HepG2 (cell line): ENCODE measurements at regions not wholly inside any gene's neighbourhood (a gene's known extent, or its start where the extent isn't known, plus 50 kb on each side); places are given as distances from the start of the nearest gene placed in this dataset.

Source experiments
- ATAC-seq: fragments of 200-7000 bp; cut with Tn5 transposase; 3 replicates; pipeline ENCODE4 v1.9.1; 2020; ENCODE audit warnings: mild to moderate bottlenecking, moderate library complexity
- BruUV-seq: library from RNA; stranded (reverse); fragments of 400-500 nt; replicated peaks from 2 replicates; lab custom pipeline; 2021; lab: Mats Ljungman, UMichigan
- CTCF ChIA-PET: fragments of 300-600 bp; formaldehyde crosslinking; extraction: SDS; loops from one replicate; lab custom pipeline; 2021; ENCODE audit warnings: low total read pairs, inconsistent platforms, low intra/inter-chr PET ratio; lab: Yijun Ruan, JAX
- POLR2A ChIA-PET: fragments of 350-600 bp; sonication (Branson Sonifier 250); formaldehyde crosslinking; loops from one replicate; lab custom pipeline; 2020; ENCODE audit warnings: antibody characterized with exemption, inconsistent platforms; lab: Yijun Ruan, JAX
- DNase-seq: peaks from one replicate; pipeline ENCODE4 v3.0.0-alpha.2; 2015; ENCODE audit warnings: low spot score
- FAIRE-seq: peaks from 3 replicates; lab custom pipeline; 2011; peaks lifted over from hg19 to GRCh38; lab: Jason Lieb, UNC
- H2AFZ ChIP-seq: one replicate; pipeline ENCODE4 v1.6.1; 2011; ENCODE audit warnings: low read length, inconsistent platforms
- H3K27ac ChIP-seq: fragments of 300-600 bp; 3 replicates; pipeline ENCODE4 v1.8.0; 2011; ENCODE audit warnings: mixed run types, mild to moderate bottlenecking, mixed read lengths, low read length, inconsistent platforms; ENCODE audit not compliant: insufficient read depth; ENCODE audit errors: extremely low read length
- H3K27me3 ChIP-seq, 2 experiments: fragments of 200-600 bp in 1 of 2; 2 replicates in 1 of 2; 3 replicates in 1 of 2; pipeline versions ENCODE4 v1.6.0 to v1.8.0; 2011; ENCODE audit warnings: low read length in 2 of 2, mild to moderate bottlenecking in 2 of 2, moderate library complexity in 2 of 2, inconsistent platforms in 1 of 2; ENCODE audit not compliant: insufficient read depth in 2 of 2, control insufficient read depth in 1 of 2
- H3K36me3 ChIP-seq, 2 experiments: fragments of 200-600 bp in 1 of 2; replicated peaks in 1 of 2; 2 replicates in 1 of 2; 3 replicates in 1 of 2; pipeline versions ENCODE4 v1.5.1 to v1.8.0; 2011; ENCODE audit warnings: low read length in 2 of 2, inconsistent platforms in 1 of 2; ENCODE audit not compliant: insufficient read depth in 2 of 2, control insufficient read depth in 1 of 2
- H3K4me1 ChIP-seq: 2 replicates; pipeline ENCODE4 v1.5.1; 2012; ENCODE audit warnings: low read length, inconsistent platforms; ENCODE audit not compliant: insufficient read depth
- H3K4me2 ChIP-seq: 2 replicates; pipeline ENCODE4 v1.6.0; 2011; ENCODE audit warnings: low read depth, low read length, inconsistent platforms
- H3K4me3 ChIP-seq, 3 experiments: fragments of 200-600 bp in 1 of 3; sonication (generic), shearing (Covaris generic) in 1 of 3; replicated peaks in 1 of 3; 2 replicates each; pipeline ENCODE4 v1.5.1; 2011 to 2016; ENCODE audit warnings: low read length in 3 of 3, inconsistent platforms in 2 of 3, low read depth in 2 of 3, mild to moderate bottlenecking in 2 of 3, control low read depth in 1 of 3, mixed read lengths in 1 of 3; ENCODE audit not compliant: insufficient read depth in 1 of 3
- H3K79me2 ChIP-seq: one replicate; pipeline ENCODE4 v1.6.1; 2011; ENCODE audit warnings: low read length, inconsistent platforms; ENCODE audit not compliant: insufficient read depth
- H3K9ac ChIP-seq: 2 replicates; pipeline ENCODE4 v1.6.0; 2011; ENCODE audit warnings: mild to moderate bottlenecking, low read depth, low read length, inconsistent platforms; ENCODE audit not compliant: insufficient read depth
- H3K9me3 ChIP-seq: 2 replicates; pipeline ENCODE4 v1.5.1; 2012; ENCODE audit warnings: mild to moderate bottlenecking, low read length
- H4K20me1 ChIP-seq: 2 replicates; pipeline ENCODE4 v1.6.0; 2011; ENCODE audit warnings: inconsistent platforms, mild to moderate bottlenecking, low read length, moderate library complexity; ENCODE audit not compliant: insufficient read depth
- AKAP8 ChIP-seq: sonication (generic); formaldehyde crosslinking; IDR thresholded peaks from 2 replicates; pipeline ENCODE4 v1.5.1; 2020; ENCODE audit warnings: mild to moderate bottlenecking, missing genetic modification reagents
- CHCHD3 ChIP-seq: sonication (generic); formaldehyde crosslinking; IDR thresholded peaks from 2 replicates; pipeline ENCODE4 v1.8.0; 2022; ENCODE audit warnings: mild to moderate bottlenecking, missing genetic modification reagents, moderate library complexity
- GLI4 ChIP-seq: sonication (generic); formaldehyde crosslinking; IDR thresholded peaks from 2 replicates; pipeline ENCODE4 v1.5.1; 2020; ENCODE audit warnings: missing genetic modification reagents, mild to moderate bottlenecking, moderate library complexity, borderline replicate concordance
- HDAC6 ChIP-seq: fragments of 200-600 bp; sonication (generic); IDR thresholded peaks from 2 replicates; pipeline ENCODE4 v1.7.0; 2017; ENCODE audit warnings: mild to moderate bottlenecking, antibody characterized with exemption, low read length, low read depth
- JARID2 ChIP-seq: sonication (generic); formaldehyde crosslinking; IDR thresholded peaks from 2 replicates; pipeline ENCODE4 v1.8.1; 2023; ENCODE audit warnings: missing genetic modification reagents, inconsistent platforms; ENCODE audit not compliant: insufficient replicate concordance
- NFIB ChIP-seq: sonication (generic); formaldehyde crosslinking; IDR thresholded peaks from 2 replicates; pipeline ENCODE4 v1.9.0; 2021; ENCODE audit warnings: missing genetic modification reagents, mild to moderate bottlenecking, borderline replicate concordance
- SCMH1 ChIP-seq: sonication (generic); formaldehyde crosslinking; IDR thresholded peaks from 2 replicates; pipeline ENCODE4 v1.9.0; 2021; ENCODE audit warnings: missing genetic modification reagents, mild to moderate bottlenecking, borderline replicate concordance
- SPEN ChIP-seq: sonication (generic); formaldehyde crosslinking; IDR thresholded peaks from 2 replicates; pipeline ENCODE4 v1.5.1; 2020; ENCODE audit warnings: low read depth, mild to moderate bottlenecking, missing genetic modification reagents
- ZEB1 ChIP-seq: IDR thresholded peaks from 2 replicates; pipeline ENCODE4 v1.6.1; 2012; ENCODE audit warnings: mild to moderate bottlenecking, low read depth, inconsistent platforms; ENCODE audit not compliant: insufficient replicate concordance
- ZNF136 ChIP-seq: sonication (generic); formaldehyde crosslinking; IDR thresholded peaks from 2 replicates; pipeline ENCODE4 v1.8.1; 2022; ENCODE audit warnings: low read depth, mild to moderate bottlenecking, moderate library complexity, missing genetic modification reagents
- ZNF20 ChIP-seq: sonication (generic); formaldehyde crosslinking; IDR thresholded peaks from 2 replicates; pipeline ENCODE4 v1.4.0; 2020; ENCODE audit warnings: mild to moderate bottlenecking, moderate library complexity, missing genetic modification reagents
- ZNF292 ChIP-seq: sonication (generic); formaldehyde crosslinking; IDR thresholded peaks from 2 replicates; pipeline ENCODE4 v1.8.1; 2022; ENCODE audit warnings: mild to moderate bottlenecking, low read depth, missing genetic modification reagents, borderline replicate concordance
- ZNF296 ChIP-seq: sonication (generic); formaldehyde crosslinking; conservative IDR thresholded peaks from 2 replicates; pipeline ENCODE4 v1.5.0; 2020; ENCODE audit warnings: mild to moderate bottlenecking, missing genetic modification reagents
- ZNF333 ChIP-seq: sonication (generic); formaldehyde crosslinking; IDR thresholded peaks from 2 replicates; pipeline ENCODE4 v1.4.0; 2020; ENCODE audit warnings: mild to moderate bottlenecking, missing genetic modification reagents, borderline replicate concordance
- ZNF337 ChIP-seq: sonication (generic); formaldehyde crosslinking; IDR thresholded peaks from 2 replicates; pipeline ENCODE4 v1.5.1; 2020; ENCODE audit warnings: missing genetic modification reagents, low read depth, mild to moderate bottlenecking, borderline replicate concordance
- WGBS: methylation state at CpG from one replicate; pipeline ENCODE4 v1.1.6; 2017; ENCODE audit warnings: low lambda C conversion rate; 5-methylcytosine and 5-hydroxymethylcytosine counted together
- in situ Hi-C: cut with HindIII; loops from 2 replicates; pipeline ENCODE4 v1.10.0; 2017; ENCODE audit warnings: low pct_unique_long_range_greater_than_20kb; ENCODE audit not compliant: extremely low pct_ligation_motif_present
- intact Hi-C: fragments of 100-400 bp; cut with micrococcal nuclease; formaldehyde crosslinking; loops from one replicate; pipeline ENCODE4 v1.10.0; 2022; ENCODE audit not compliant: unreplicated experiment
- TF ChIP-seq, protein P1 (sequence below): sonication (generic); formaldehyde crosslinking; IDR thresholded peaks from 2 replicates; pipeline ENCODE4 v1.5.0; 2020; ENCODE audit warnings: missing genetic modification reagents
- TF ChIP-seq, protein P2 (sequence below): sonication (generic); formaldehyde crosslinking; IDR thresholded peaks from 2 replicates; pipeline ENCODE4 v1.8.1; 2023; ENCODE audit warnings: missing genetic modification reagents, inconsistent platforms, borderline replicate concordance

DNA sequence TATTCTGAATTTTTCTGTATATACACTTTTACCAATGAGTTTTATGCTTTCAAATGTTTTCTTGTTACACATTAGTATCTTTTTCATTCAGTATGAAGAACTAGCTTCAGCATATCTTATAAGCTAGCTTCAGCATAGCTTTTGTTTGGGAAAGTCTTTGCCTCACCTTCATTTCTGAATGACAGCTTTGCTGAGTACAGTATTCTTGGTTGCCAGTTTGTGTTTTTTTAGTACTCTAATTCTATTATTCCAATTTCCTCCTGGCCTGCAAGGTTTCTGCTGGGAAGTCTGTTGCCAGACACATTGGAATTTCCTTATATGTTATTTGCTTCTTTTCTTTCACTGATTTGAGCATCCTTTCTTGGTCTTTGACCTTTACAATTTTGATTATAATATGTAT lies 278.8 kb downstream of the SPATA18 start:
- Histone ChIP-seq H3K4me3 (no peak overlapping the region), H3K79me2 (no peaks in the 10 kb centered on the region), H3K9me3 (peaks cover 9% of the 10 kb centered on the region), H3K27ac (no peak overlapping the region), H3K4me1 (no peaks in the 10 kb centered on the region), H3K4me2 (no peak overlapping the region), H2AFZ (no peak overlapping the region), H3K27me3 (no peaks in the 10 kb centered on the region; a peak in 1 of 5 replicates), H3K9ac (no peak overlapping the region), H4K20me1 (no peaks in the 10 kb centered on the region), H3K36me3 (no peaks in the 10 kb centered on the region)
- FAIRE-seq (no peak), DNase-seq (no peak), ATAC-seq (no peak)
- intact Hi-C loops = no loop called here
- in situ Hi-C loops = no loop called here
- CTCF ChIA-PET = no interaction called here
- BruUV-seq = no TSS peak
- POLR2A ChIA-PET = no interaction called here
- TF ChIP-seq, protein P1, sequence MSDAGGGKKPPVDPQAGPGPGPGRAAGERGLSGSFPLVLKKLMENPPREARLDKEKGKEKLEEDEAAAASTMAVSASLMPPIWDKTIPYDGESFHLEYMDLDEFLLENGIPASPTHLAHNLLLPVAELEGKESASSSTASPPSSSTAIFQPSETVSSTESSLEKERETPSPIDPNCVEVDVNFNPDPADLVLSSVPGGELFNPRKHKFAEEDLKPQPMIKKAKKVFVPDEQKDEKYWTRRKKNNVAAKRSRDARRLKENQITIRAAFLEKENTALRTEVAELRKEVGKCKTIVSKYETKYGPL (CRISPR knock-in tag) = no peak
- 0 out of 2 replicates have a peak, but pooled peaks have one; percentile 43 for TF ChIP-seq ZNF136 (CRISPR knock-in tag)

GRCh38 chr4:52343595-52343994 lies 292.5 kb downstream of the SPATA18 start:
- BruUV-seq = no TSS peak
- FAIRE-seq = no peak
- Histone ChIP-seq H3K4me2 (no peak overlapping the region), H3K27me3 (no peaks in the 10 kb centered on the region), H3K36me3 (no peaks in the 10 kb centered on the region), H4K20me1 (no peaks in the 10 kb centered on the region), H3K27ac (no peak overlapping the region), H3K79me2 (no peaks in the 10 kb centered on the region), H3K4me3 (no peak overlapping the region), H3K9ac (no peak overlapping the region), H3K4me1 (no peaks in the 10 kb centered on the region), H2AFZ (no peak overlapping the region), H3K9me3 (no peaks in the 10 kb centered on the region)
- in situ Hi-C loops = no loop called here
- intact Hi-C loops = no loop called here
- CTCF ChIA-PET = no interaction called here
- POLR2A ChIA-PET = no interaction called here
- DNase-seq = no peak
- no peak for ATAC-seq
- no peak for TF ChIP-seq ZNF337
- TF ChIP-seq ZNF292 (CRISPR knock-in tag) = no peak
- no peak for TF ChIP-seq NFIB
- TF ChIP-seq SPEN (CRISPR knock-in tag) = no peak
- TF ChIP-seq, protein P2, sequence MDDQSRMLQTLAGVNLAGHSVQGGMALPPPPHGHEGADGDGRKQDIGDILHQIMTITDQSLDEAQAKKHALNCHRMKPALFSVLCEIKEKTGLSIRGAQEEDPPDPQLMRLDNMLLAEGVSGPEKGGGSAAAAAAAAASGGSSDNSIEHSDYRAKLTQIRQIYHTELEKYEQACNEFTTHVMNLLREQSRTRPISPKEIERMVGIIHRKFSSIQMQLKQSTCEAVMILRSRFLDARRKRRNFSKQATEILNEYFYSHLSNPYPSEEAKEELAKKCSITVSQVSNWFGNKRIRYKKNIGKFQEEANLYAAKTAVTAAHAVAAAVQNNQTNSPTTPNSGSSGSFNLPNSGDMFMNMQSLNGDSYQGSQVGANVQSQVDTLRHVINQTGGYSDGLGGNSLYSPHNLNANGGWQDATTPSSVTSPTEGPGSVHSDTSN (CRISPR knock-in tag) = no peak
- no peak for TF ChIP-seq ZNF296
- no peak for TF ChIP-seq ZNF333
- no peak for TF ChIP-seq CHCHD3 (CRISPR knock-in tag)
- TF ChIP-seq HDAC6 = no peak
- no peak for TF ChIP-seq JARID2 (CRISPR knock-in tag)
- TF ChIP-seq GLI4 (CRISPR knock-in tag) = no peak
- no peak for TF ChIP-seq AKAP8
- TF ChIP-seq SCMH1 (CRISPR knock-in tag) = no peak
- TF ChIP-seq ZEB1 = no peak
- TF ChIP-seq ZNF20 (CRISPR knock-in tag) = no peak
- WGBS = 0% methylated on average over 1 of the region's 1 CpG
